Activated naive CD4-positive, alpha-beta T cell treated with anti-CD3 and anti-CD28 coated beads, Interleukin-2, amount 50 U/mL, for 72 hours (primary cell): ENCODE measurements at regions not wholly inside any gene's neighbourhood (a gene's known extent, or its start where the extent isn't known, plus 50 kb on each side); places are given as distances from the start of the nearest gene placed in this dataset.
"Not testable (repeated sequence)": the region's sequence is repeated elsewhere in the genome, so short reads cannot be mapped to it uniquely, and the experiment has no call there.

ENCODE experiments used
- ATAC-seq, 2 donors: fragments of 150-1000 bp; cut with Tn5 transposase; 2 replicates each; pipeline ENCODE4 v1.10.0; 2021; ENCODE audit warnings: mild to moderate bottlenecking in 2 of 2, moderate library complexity in 2 of 2
- DNase-seq, 2 donors: peaks; one replicate each; pipeline ENCODE4 v3.0.0; 2021 to 2022; ENCODE audit warnings: low spot score in 2 of 2
- H3K27ac Mint-ChIP-seq, 2 donors: one replicate each; pipeline ENCODE4 v1.8.0; 2022; ENCODE audit warnings: mild to moderate bottlenecking in 2 of 2, mixed read lengths in 2 of 2
- H3K36me3 Mint-ChIP-seq, 2 donors: one replicate each; pipeline ENCODE4 v1.8.0; 2022; ENCODE audit warnings: mixed read lengths in 2 of 2
- H3K9me3 Mint-ChIP-seq, 2 donors: one replicate each; pipeline ENCODE4 v1.8.0; 2022; ENCODE audit warnings: mixed read lengths in 2 of 2

DNA sequence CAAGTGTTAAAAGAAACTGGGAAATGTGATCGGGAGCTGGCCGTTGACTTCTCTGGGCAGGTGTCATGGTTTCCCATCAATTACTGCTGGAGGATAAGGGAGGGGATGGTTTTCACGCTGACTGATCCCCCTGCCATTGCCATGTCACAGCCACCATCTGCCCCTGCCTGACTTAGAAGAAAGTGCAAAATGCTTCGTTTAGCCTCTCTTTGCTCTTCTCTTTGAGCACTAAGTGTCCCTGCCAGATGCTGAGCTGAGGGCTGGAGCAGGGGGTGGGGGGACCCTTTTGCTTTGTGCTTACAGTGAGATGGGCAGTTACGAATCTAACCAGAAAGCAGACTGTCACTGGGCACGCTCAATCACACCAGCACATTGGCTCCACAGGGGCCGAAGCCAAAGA, 138.4 kb upstream of the ALDH1B1 start:
- ATAC-seq (no peak), DNase-seq (no peak)
- Mint-ChIP-seq H3K9me3 (no peaks in the 10 kb centered on the region), H3K36me3 (no peaks in the 10 kb centered on the region), H3K27ac (no peak overlapping the region)

DNA sequence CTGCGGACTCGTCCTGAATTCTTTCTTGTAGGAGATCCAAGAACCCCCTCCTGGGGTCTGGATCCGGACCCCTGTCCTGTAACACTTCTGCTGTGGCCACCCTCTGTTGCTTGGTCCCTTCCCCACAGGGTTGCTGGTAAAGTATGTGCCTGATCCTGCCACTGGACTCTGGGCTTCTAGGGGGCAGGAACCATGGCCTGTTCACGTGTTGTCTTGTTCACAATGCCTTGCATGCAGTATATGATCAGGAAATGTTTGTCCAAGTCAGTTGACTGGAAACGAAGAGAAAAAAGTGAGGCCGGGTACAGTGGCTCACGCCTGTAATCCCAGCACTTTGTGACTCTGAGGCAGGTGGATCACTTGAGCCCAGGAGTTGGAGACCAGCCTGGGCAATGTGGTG, 139.3 kb upstream of the ALDH1B1 start:
- H3K36me3 Mint-ChIP-seq, result no peaks in the 10 kb centered on the region
- DNase-seq, result no peak

DNA sequence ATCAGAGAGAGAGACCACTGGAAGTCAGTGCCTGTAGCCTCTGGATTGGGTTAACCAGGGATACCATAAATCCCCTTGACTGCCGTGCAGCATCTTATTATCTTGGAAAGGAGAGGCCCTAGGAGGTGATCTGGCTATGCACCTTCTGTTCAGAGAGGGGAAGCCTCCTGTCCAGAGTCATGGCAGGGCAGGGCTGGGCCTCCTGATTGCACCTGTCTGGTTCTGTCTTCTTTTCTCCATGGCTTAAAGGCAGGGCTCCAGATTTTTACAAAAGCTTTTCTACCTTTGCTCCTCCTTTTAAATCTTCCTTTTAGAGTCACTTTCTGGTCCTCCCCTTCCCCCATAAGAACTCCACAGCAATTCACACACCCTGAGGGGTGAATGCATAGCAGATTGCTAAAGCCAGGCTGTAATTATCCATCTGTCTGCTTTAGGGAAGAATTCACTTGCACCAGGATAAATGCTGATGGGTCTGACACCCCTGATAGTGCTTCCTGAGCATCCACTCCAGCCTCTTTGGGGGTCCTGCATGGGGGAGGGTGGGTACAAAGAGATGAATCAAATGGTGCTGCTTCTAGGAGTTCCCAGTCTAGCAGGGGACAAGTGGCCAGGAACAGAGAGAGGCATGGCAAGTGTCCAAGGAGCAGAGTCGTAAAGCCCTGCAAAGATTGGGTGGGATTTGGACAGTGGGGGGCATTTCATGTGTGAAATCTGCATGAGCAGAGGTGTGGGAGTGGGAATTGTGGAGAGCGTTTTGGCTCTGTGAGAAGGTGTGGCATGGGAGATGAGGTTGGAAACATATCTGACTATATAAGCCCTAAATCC, 141.3 kb upstream of the ALDH1B1 start:
- no peaks in the 10 kb centered on the region for H3K36me3 Mint-ChIP-seq
- no peak for DNase-seq
- no peaks in the 10 kb centered on the region for H3K9me3 Mint-ChIP-seq
- no peak for ATAC-seq
- H3K27ac Mint-ChIP-seq, result no peak overlapping the region

More for the DNA sequence above, 139.3 kb upstream of the ALDH1B1 start:
- Mint-ChIP-seq H3K9me3 (no peaks in the 10 kb centered on the region), H3K27ac (no peak overlapping the region)
- ATAC-seq, result no peak

DNA sequence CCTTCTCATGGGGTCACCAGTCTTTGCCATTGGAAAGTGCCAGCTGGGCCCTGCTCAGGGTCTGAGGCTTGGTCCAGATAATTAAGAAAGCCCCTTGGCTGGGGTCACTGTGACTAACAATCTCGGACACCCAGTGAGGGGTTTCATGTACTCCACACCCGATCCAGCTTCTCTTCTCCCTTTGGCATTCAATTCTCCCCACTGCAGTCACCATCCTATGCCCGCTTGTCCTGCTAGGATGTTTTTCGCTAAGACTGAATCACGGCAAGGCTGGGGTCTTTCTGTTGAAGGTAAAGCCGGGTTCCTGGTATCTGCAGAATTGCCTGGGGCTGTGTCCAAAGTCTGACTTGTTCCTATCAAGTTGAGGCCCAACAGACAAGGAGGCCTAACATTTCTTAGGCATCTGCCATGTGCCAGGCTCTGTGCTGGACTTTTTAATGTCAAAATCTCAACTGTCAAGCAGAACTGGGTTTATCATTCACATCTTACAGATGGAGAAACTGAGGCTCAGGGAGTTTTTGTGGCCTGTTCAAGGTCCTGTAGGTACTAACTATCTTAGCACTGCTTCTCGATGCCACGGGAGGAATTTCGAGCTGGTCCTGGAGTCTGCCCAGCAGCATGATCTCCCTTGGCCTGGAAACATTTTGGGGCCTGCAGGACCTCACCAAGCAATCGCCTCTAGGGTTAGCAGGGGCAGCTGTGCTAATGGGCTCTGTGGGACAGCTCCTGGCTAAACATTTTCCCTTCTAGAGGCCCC, 142.0 kb upstream of the ALDH1B1 start:
- H3K36me3 Mint-ChIP-seq, result no peaks in the 10 kb centered on the region
- no peaks in the 10 kb centered on the region for H3K9me3 Mint-ChIP-seq
- ATAC-seq (no peak), DNase-seq (no peak)
- H3K27ac Mint-ChIP-seq, result no peak overlapping the region

DNA sequence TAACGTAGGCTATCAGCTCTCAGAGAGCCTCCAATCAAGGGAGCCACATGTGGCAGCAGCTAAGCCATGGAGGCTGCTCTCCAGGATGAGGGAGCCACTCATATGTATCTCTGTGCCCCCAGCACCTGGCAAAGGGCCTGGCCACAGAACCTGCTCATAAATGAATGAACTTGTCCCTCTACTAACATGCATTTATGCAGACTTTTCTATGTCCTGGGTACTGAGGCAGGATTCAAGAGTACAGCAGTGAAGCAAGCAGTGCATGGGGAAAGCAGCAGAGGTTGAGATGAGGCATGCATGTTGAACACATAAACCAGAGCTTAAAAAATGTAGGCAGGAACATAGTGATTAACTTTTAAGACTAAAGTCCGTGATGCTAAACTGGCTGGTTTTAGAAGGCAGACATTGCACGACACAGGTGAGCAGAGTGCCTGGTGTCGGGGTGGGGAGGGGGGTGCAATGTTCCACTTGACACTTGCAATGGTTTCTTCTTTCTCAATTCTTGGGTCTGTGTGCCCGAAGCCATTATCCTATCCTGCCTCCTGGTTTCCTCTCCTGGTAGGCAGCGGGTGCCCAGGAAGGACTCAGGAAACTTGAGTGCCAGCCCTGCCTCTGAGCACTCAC, 142.8 kb upstream of the ALDH1B1 start:
- Mint-ChIP-seq H3K27ac (no peak overlapping the region), H3K36me3 (no peaks in the 10 kb centered on the region), H3K9me3 (no peaks in the 10 kb centered on the region)
- no peak for DNase-seq
- no peak for ATAC-seq

DNA sequence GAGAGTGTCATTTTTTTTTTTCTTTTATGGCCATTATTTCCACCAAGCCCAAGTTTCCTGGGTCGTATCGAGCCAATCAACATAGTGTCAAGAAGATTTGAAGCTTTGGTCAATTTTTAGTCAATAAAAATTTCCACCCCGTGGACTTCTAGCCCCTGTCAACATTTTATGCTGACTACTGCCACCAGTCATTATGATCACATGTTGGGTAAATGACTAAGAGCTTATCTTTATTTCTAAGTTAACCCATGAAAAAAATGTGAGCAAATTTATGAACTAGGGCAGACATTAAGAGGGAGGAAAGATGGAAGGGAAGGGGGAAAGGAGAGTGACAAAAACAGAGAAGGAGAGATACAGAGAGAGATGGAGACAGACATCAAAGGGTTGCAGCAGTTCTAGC, 143.5 kb upstream of the ALDH1B1 start:
- Mint-ChIP-seq H3K36me3 (no peaks in the 10 kb centered on the region), H3K9me3 (no peaks in the 10 kb centered on the region), H3K27ac (no peak overlapping the region)
- no peak for DNase-seq
- no peak for ATAC-seq

DNA sequence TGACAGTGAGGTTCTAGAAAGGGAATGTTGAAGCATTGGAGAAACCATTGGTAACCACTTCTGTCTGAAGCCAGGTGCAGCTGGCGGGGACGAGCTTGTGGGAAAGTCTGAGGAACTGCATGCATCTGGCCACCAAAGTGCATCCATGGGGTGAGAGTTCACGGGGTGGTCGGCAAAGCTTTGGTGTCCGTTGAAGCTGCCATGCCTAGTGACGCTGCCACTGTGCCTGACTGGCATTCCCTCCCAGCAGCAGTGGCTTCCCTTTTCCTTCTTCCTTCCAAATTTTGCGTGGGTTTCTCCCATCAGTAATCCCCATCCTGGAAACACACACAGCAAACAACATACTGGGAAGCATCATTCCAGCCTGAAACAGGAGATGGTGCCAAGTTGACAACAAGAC, 145.7 kb upstream of the ALDH1B1 start:
- Mint-ChIP-seq H3K27ac (no peak overlapping the region), H3K9me3 (no peaks in the 10 kb centered on the region), H3K36me3 (no peaks in the 10 kb centered on the region)
- DNase-seq (no peak), ATAC-seq (no peak)

DNA sequence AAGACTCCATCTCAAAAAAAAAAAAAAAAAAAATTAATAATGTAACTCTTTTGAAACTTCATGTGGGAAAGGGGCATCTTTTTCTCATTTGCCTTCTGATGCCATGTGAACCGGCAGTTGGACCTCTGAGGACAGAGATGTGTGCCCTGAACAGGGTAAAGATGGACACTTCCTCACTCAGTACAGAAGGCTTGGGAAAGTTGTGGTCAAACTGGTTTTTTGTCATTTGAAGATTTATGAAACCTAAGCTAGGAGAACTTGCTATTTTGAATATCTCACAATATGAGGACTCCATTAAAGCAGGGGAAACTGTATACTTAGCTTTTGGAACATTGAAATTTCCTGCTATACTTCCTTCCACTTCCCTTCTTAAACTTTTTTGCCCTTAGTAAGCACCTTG, 147.5 kb upstream of the ALDH1B1 start:
- H3K27ac Mint-ChIP-seq, result no peak overlapping the region
- ATAC-seq, result no peak
- no peak for DNase-seq
- no peaks in the 10 kb centered on the region for H3K36me3 Mint-ChIP-seq
- H3K9me3 Mint-ChIP-seq, result no peaks in the 10 kb centered on the region

DNA sequence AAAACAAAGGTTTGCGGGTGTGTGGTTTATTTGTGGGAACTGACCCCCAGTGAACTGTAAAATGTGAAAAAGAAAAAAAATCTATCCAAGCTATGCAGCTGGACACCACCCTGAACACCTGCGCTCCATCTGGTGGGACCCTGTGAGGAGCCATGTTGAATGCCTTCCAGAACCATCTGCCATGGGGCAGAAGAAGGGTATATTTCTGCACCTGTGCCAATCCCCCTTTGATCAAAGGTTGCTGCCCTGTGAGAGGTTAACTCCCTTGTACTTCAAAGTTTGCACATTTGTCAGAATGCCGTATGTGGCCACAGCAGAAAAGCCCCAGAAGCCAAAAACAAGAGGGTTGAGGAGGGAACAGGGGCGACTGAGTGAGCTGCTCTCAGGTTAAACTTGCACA, 148.5 kb upstream of the ALDH1B1 start:
- Mint-ChIP-seq H3K36me3 (no peaks in the 10 kb centered on the region), H3K27ac (no peak overlapping the region), H3K9me3 (no peaks in the 10 kb centered on the region)
- DNase-seq, result no peak
- ATAC-seq, result no peak

DNA sequence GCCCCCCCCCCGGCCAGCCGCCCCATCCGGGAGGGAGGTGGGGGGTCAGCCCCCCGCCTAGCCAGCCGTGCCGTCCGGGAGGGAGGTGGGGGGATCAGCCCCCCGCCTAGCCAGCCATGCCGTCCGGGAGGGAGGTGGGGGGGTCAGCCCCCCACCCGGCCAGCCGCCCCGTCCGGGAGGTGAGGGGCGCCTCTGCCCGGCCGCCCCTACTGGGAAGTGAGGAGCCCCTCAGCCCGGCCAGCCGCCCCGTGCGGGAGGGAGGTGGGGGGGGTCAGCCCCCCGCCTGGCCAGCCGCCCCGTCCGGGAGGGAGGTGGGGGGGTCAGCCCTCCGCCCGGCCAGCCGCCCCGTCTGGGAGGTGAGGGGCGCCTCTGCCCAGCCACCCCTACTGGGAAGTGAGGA, 150.4 kb upstream of the ALDH1B1 start:
- not testable (repeated sequence) for H3K9me3 Mint-ChIP-seq, H3K27ac Mint-ChIP-seq, ATAC-seq, DNase-seq, H3K36me3 Mint-ChIP-seq

DNA sequence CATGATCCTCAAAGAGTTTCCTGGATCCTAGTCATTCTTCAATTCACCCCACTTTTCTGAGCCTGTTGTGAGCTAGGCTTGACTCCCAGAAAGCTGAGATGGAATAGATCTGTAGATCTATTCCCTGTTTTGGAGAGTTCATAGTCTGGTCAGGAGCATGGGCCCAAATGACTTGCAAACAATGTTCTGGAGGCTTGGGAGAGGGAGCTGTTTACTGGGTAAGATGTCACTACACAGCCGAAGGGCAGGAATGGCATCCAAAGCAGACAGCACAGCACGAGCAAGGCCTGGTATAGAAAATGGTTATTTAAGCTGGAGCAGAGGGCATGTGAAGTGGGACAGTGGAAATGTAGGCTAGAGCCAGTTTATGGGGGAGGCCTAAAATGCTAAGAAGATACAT, 152.5 kb upstream of the ALDH1B1 start:
- no peak for ATAC-seq
- Mint-ChIP-seq H3K36me3 (no peaks in the 10 kb centered on the region), H3K27ac (no peak overlapping the region), H3K9me3 (no peaks in the 10 kb centered on the region)
- DNase-seq, result no peak

DNA sequence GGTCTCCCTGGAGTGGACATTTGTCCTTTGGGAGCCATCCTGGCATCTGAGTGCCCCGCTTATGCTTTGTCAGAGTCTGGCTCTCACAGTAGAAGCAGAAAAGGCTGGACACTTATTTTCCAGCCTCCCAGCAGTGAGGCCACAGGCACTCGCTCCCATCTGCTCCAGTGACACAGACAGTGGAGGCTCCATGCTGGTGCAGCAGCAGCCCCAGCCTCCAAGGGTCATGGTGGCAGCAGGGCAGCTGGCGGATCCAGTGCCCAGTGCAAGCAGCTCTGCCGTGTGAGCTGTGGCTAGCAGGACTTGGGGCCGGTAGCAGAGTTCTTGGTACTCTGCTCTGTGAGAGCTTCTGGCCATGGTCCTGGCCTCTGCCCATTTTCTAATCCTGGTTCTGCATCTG, 157.3 kb upstream of the ALDH1B1 start:
- H3K36me3 Mint-ChIP-seq, result no peaks in the 10 kb centered on the region
- DNase-seq (no peak), ATAC-seq (no peak)
- no peak overlapping the region for H3K27ac Mint-ChIP-seq
- H3K9me3 Mint-ChIP-seq, result no peaks in the 10 kb centered on the region

DNA sequence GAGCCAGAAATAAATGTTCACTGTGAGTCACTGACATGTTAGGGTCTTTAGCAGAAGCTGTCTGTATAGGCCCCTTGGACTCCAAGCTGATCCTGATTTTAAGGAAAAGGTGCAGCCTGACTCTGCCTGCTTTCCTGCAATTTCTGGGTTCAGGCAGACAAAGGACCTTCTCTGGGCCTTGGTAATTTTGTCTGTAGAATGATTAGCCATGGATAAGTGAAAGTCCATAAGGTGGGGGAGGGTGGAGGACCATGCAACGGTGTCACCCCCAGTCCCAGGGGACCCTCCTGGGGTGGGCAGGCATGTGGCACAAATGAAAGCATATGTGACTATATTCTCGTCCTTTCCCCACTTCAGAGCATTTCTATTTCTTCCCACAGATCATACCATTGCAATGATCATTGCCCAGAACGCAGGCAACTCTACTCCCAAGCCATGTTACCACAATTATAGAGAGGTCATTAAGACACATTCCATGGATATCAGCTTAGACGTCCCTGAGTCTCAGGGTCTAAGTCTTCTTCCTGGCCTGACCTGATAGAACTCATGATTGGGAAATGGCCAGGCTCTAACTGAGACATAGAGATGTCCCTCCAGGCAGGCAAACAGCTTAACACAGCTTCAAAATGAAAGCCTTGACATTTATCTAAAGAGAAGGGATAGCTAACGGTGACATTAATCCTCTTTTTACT, 157.9 kb upstream of the ALDH1B1 start:
- Mint-ChIP-seq H3K9me3 (no peaks in the 10 kb centered on the region), H3K36me3 (no peaks in the 10 kb centered on the region), H3K27ac (no peak overlapping the region)
- ATAC-seq (no peak), DNase-seq (no peak)

DNA sequence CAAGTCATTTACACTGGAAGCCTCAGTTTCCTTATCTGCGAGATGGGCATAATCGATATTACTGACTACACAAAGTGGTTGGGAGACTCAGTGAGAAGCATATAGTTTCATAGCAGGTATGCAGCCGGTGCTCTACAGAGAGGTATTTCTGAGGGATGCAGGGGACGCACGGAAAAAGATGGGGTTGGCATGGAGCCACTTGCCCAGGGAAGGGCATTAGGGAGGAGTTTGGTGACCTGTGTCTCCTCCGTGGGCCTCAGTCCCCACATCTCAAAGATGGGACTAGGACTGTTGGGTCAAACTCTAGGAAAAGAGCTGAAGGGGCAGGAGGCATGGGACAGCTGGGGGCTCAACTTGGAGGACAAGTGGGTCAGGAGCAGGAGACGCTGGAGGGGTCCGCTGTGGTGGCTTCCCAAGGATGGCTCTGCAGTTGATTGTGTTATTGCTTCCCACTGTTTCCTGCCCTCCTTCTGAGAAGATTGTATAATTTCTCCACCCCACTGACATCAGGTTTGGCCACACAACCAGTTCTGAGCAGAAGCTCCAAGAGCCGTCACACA, 158.6 kb upstream of the ALDH1B1 start:
- H3K9me3 Mint-ChIP-seq, result no peaks in the 10 kb centered on the region
- no peaks in the 10 kb centered on the region for H3K36me3 Mint-ChIP-seq
- H3K27ac Mint-ChIP-seq, result no peak overlapping the region
- DNase-seq (no peak), ATAC-seq (no peak)

DNA sequence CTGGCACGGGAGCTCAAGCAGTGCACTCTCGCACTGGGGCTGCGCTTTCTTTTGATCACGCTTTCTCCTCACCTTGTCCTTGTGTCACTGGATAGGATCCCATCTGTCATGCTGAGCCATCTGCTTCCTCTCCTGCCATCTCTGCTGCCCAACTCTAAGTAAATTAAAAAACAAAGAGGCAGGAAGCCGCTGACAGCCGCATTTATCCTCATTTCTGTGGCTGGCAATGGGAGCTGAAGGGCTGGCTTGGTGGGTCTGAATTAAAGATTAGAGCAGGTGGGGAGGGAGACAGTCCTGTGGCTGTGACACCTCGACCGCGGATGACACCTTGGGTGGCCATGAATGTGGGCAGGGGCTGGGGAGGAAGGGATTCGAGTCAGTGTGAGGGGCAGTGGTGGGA, 159.2 kb upstream of the ALDH1B1 start:
- H3K36me3 Mint-ChIP-seq, result no peaks in the 10 kb centered on the region
- ATAC-seq, result no peak
- no peak for DNase-seq

DNA sequence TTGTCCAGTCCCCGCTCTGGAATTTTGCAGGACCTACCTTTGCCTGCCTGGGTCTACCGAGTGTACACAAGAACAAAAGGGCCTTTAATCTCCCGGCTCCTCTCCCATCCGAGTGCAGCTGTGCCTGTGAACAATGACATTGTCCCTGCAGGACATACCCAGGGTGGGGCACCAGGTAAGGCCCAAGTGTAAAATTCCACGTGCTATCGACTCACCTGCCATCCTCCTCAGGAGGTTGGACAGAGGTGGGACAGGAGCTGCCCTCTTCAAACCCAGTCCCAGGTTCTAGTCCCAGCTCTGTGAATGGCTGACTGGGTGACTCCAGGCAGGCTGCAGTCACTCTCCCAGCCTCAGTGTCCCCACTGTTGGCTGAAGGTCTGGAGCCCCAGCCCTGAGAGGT, 159.6 kb upstream of the ALDH1B1 start:
- Mint-ChIP-seq H3K36me3 (no peaks in the 10 kb centered on the region), H3K9me3 (no peaks in the 10 kb centered on the region), H3K27ac (no peak overlapping the region)
- ATAC-seq (no peak), DNase-seq (no peak)

More for the DNA sequence above, 159.2 kb upstream of the ALDH1B1 start:
- Mint-ChIP-seq H3K27ac (no peak overlapping the region), H3K9me3 (no peaks in the 10 kb centered on the region)
